Endothelial cell of umbilical vein (primary cell): ENCODE measurements at regions not wholly inside any gene's neighbourhood (a gene's known extent, or its start where the extent isn't known, plus 50 kb on each side); places are given as distances from the start of the nearest gene placed in this dataset.
"Not testable (repeated sequence)": the region's sequence is repeated elsewhere in the genome, so short reads cannot be mapped to it uniquely, and the experiment has no call there.

Experiments
- CTCF ChIP-seq, 2 donors: IDR thresholded peaks; 1 replicate in 1 of 2; 2 replicates in 1 of 2; pipeline ENCODE4 v1.5.1; 2011; ENCODE audit warnings: low read length in 2 of 2, mild to moderate bottlenecking in 2 of 2, moderate library complexity in 2 of 2, control low read depth in 1 of 2, inconsistent platforms in 1 of 2, low read depth in 1 of 2; ENCODE audit not compliant: insufficient read depth in 1 of 2; ENCODE audit errors: extremely low read depth in 1 of 2
- EZH2 ChIP-seq: IDR thresholded peaks from 2 replicates; pipeline ENCODE4 v1.6.1; 2012; ENCODE audit warnings: borderline replicate concordance, low read depth, mild to moderate bottlenecking, moderate library complexity, low read length, inconsistent platforms; ENCODE audit not compliant: severe bottlenecking
- FOS ChIP-seq: IDR thresholded peaks from 2 replicates; pipeline ENCODE4 v1.6.1; 2011; ENCODE audit warnings: mild to moderate bottlenecking, low read length, moderate library complexity, borderline replicate concordance; ENCODE audit not compliant: insufficient read depth
- GATA2 ChIP-seq: IDR thresholded peaks from 2 replicates; pipeline ENCODE4 v1.7.0; 2011; ENCODE audit warnings: low read depth, mild to moderate bottlenecking, moderate library complexity, mixed read lengths, low read length; ENCODE audit not compliant: insufficient read length, insufficient read depth
- MAX ChIP-seq: IDR thresholded peaks from 2 replicates; pipeline ENCODE4 v1.6.1; 2011; ENCODE audit not compliant: insufficient read depth, insufficient read length
- MYC ChIP-seq: IDR thresholded peaks from one replicate; pipeline ENCODE4 v1.6.1; 2011; ENCODE audit warnings: mild to moderate bottlenecking, low read depth, low read length
- POLR2A ChIP-seq: IDR thresholded peaks from 2 replicates; pipeline ENCODE4 v1.6.1; 2012; ENCODE audit warnings: low read depth, mild to moderate bottlenecking, control low read depth, low read length
- POLR2AphosphoS5 ChIP-seq: IDR thresholded peaks from 2 replicates; pipeline ENCODE4 v1.6.1; 2012; ENCODE audit warnings: low read depth, mild to moderate bottlenecking, control low read depth, low read length, moderate library complexity; ENCODE audit not compliant: insufficient read depth

- TF ChIP-seq EZH2; CTCF (IDR thresholded peaks at IDR 0.05; ENCODE audit: extremely low read depth in 1 of 2, insufficient read depth in 1 of 2, low read depth in 1 of 2, low read length in 2 of 2); POLR2A; POLR2AphosphoS5; GATA2; MYC; MAX; FOS: not testable (repeated sequence)
Measured at GRCh38 chr1:148048423-148049114, 103.5 kb downstream of the NBPF11 start.
